Daoy (cell line): ENCODE measurements at regions not wholly inside any gene's neighbourhood (a gene's known extent, or its start where the extent isn't known, plus 50 kb on each side); places are given as distances from the start of the nearest gene placed in this dataset.

Experiments used
- DNase-seq: peaks from one replicate; pipeline ENCODE4 v3.0.0-alpha.2; 2015; ENCODE audit warnings: low read depth

DNA sequence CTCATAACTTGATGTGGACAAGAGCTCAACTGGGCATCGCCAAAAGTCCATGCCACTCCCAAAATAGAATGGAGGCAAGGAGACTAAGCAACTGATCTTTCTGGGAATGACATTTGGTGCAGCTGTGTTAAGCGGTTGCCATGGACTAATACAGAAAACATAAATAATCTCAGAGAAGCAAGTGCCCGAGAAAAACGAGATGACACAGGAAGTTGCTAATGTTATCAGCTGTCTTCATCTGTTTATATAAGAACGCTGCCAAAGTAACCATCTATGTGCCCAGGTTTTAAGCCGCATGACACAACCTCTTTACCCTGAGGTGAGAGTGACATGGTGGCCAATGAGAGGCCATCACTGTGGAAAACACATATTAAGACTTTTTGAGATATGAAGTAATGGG is 54.9 kb upstream of the SACS start:
- peak; percentile 59 for DNase-seq

DNA sequence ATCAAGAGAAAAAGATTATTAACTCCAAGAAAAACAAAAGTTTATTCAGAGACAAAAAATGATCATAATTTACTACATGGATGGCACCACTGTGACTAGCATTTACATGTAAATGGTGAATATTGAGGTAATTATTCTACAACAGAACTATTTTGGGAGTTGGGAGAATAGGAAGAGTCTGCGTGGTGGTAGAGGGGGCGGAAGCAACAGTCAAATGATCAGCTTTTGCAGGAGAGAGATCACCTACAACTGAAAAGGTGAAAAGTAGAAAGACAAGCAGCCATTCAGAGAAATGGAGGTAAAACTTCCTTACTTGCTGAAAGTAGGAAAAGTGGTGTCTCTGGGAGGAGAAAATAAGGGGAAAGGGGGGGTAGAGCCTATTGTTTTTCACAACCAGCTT is 62.8 kb upstream of the SACS start:
- DNase-seq, result no peak

DNA sequence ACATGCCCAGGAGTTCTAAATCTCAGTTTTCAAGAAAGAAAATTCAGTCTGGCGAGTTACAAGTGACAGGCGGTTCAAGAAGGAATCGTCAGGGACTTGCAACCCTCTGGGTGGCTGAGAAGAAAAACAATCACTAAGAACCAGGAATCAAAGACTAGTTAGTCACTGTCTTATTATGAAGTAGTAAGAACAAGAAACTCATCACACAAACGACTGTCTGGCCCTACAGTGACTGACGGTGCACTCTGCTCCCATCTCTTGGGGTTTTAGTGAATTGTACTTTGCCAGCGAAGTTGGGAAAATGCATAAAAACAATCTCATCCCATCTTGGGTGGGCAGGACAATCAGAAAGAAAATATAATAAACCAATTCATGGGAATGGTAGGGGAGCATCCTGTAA is 63.7 kb upstream of the SACS start:
- no peak for DNase-seq

DNA sequence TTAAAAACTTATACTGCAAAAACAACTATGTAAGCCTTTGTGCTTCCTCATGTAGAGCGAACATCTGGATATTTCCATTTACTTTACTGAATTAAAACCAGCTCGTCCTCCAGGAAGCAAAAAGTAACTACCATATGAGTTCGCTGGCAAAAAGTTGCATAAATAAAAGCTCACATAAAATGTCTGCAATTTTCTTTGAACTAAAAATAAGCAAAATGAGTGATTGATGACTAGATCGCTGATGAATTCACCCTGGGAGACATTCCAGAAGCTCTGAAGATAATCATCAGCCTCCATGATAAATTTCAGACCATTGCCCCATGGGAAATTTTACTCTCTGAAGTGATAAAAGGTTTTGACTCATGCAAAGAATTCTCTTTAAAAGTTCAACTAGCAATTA is 67.3 kb upstream of the SACS start:
- DNase-seq, result peak; percentile 61

DNA sequence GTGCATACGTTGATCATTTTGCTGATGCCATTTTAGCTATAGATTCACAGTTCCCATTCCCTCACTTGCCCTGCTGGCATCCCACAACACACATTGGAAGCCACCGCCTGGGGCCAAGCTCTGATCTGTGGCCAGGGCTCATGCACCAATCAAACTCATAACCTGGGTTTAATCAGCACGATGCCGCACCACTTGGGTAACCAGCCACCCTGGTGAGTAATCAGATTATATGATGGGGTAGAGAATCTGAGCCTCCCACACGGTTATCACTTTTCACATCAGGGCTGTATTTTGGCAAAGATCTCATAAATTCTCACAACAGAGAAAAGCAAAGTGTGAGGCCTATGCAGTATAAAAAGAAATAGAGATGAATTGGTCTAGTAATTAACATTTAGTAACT is 66.0 kb upstream of the TNFRSF19 start:
- peak; percentile 83 for DNase-seq

DNA sequence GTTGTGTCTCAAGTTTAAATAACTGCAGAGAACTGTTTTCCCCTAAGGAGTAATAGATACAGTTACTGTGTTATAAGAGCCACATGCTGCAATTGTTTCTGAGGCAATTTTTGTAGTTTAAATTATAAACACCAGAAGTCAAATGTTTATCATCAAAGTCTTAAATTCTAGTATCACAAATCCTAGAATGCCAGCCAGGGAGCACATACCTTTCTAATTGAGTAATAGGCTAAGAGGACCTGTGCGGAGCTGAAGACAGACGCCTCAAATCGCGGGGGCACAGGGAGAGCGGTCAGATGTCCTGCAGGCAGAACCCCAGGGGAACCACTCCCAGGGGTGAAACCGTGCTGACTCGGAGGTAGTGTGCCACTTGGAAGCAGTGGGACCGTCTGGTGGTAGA is 65.2 kb upstream of the TNFRSF19 start:
- peak; percentile 57 for DNase-seq

DNA sequence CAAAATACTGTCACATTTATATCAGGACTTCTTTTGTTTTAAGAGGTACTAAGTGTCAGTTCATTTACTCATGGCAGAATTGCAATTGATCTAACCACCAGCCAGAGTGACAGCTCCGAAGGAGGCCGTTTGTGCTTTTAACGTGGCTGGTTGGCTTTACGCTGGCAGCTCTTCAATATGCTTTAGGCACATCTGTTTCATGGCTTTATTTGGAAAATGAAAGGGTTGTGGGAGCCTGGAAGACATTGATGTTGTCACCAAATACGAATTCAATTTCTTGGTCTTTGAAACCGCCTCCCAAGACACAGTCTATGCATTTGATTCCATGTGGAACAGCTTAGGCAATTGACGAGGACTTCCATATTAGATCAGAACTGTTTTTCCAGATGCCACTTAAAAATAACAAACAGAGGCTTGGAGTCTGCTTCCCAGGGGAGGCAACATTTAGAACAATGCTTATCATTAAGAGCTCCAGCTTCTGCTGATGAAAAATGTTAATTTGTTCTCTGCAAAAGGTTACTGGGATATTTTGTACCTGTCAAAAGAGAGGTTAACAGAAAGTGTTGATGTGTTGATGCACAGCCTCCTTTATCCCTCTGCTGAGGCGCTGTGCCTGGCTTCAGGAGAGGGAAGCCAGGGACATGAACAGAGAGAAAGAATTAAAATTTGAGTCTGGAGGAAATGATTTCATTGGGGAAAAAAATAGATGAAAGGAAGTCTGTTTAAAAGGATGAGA is 64.0 kb upstream of the TNFRSF19 start:
- DNase-seq, result peak; percentile 41

DNA sequence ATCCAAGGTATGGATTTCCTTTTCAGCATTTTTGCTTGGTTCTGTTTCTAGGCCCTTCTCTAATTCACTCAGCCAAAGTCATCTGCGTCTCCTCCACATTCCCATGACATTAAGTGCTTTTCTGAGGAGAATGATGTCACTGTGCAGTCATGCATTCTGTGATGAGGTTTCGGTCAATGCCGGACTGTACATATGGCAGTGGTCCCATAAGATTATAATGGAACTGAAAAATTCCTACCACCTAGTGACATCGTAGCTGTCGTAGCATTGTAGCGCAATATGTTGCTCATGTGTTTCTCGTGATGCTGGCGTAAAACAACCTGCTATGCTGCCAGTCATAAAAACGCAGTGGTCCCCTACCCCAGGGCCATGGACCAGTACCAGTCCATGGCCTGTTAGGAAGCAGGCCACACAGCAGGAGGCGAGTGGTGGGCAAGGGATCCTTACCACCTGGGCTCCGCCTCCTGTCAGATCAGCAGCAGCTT is 63.4 kb upstream of the TNFRSF19 start:
- DNase-seq, result peak; percentile 59

DNA sequence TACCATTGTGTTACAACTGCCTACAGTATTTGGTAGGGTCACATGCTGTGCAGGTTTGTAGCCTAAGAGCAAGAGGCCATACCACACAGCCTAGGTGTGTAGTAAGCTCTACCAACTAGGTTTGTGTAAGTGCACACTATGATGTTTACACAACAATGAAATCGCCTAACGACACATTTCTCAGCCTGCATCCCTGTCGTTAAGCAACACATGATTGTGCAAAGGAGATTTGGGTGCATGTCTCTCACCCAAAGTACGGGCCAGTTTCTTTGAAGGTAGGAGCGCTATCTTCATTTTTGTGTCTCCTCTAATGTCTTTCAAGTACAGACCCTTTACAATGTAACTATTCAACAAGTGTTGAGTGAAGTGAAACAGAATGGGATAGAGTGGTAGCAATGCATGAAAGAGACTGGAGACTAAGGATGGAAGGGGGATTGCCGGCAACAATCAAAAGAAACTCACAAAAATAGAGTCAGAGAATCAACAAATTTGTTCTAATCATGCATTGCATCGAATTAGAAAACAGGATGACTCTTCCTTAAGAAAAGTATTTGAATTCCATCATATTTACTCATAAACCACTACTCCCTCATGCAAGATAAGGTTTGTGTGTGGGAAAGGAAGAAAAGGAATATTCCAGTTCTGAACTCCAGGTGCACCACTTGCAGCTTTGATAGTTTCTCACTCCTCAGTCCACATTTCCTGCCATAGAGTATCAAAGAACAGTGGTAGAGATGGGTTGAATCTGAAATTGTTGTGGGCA is 60.2 kb upstream of the TNFRSF19 start:
- DNase-seq, result peak; percentile 52

DNA sequence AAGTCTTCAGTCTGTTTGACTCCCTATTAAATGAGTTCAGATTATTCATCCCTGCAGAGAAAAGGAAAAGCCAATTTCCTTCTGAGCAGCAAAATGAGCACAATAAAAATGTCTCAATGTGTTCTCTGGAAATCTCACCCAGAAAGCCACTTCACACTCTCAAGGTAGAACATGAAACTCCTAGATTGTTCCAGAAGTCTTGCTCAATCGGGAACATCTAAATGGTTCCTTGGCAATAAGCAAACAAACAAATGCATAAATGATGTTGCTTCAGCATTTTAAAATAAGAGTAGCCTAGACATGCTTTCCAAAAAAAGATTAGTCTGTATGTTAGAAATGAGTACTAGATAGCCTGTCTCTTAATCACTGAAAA is 59.7 kb upstream of the TNFRSF19 start:
- no peak for DNase-seq

DNA sequence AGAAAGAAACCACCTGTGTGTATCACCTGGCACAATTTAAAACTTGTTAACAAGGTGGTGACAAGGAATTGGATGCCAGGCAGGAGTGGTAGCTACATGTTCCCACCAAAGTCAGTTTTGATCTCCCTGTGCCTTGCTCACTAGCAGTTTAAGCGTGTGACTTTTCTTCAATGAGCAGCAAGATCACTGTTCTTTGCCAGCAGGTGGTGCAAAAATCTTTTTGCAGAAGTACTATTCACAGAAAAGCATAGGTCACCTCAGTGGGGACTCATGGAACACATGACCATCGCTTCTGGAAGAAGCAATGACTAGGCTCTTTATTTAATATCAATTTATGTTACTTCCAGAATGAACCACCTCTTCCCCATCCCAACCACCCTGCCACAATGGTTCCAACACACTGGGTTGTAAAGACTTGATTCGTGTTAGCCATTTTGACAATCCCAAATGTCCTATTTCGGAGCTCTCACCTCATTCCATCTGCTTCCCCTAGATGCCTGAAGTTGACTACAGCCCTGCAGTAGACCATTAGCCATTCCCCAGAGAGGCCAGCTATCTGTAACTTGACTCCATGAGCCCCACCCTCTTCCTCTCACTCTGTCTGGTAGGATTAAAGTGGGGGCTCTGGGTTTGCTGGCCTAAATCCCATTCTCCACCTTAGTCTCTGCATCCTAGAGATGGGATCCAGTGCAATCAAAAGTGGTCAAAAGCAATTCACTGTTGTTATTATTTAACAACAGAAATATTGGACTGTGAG is 59.1 kb upstream of the TNFRSF19 start:
- no peak for DNase-seq

DNA sequence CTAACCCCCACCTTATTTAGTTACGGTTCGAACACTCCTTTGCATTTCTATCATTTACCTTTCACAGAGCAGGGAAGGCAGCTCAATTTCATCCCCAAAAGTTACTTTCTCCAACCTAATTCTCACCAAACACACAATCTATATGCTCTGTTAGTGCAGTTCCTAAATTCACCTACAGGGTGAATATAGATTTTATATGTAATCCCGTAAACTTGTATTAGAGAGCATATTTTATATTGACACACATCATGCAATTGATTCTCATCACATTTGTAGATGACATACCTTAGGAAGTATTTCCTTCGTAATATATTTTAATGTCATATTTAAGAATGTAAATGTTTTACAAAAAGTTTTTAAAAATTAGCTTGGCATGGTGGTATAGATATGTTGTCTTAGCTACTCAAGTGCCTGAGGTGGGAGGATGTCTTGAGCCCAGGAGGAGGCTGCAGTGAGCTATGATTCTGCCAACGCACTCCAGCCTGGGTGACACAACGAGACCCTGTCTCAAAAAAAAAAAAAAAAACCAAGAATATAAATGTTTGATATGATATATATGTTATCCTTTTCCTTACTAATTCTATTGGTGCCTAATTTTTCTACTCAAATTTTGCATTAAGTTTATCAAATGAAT is 57.3 kb upstream of the TNFRSF19 start:
- DNase-seq, result no peak

DNA sequence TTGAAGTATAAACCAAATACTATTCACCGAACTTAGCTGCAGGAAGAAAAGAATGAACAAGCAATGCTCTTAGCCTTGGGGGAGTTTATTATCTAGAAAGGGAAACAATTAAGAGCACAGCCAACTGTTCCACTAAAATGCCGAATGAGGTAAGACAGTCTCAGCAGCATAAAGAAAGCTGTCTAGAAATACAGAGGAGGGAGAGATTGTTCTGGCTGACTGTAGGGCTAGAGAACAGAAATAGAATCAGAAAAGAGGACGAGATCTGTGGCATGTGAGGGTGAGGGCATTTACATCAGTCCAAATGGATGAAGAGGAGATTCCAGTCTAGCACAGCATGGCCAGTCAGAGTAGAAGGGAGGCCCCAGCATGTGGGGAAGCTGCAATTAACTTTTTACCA is 56.8 kb upstream of the TNFRSF19 start:
- DNase-seq, result no peak

DNA sequence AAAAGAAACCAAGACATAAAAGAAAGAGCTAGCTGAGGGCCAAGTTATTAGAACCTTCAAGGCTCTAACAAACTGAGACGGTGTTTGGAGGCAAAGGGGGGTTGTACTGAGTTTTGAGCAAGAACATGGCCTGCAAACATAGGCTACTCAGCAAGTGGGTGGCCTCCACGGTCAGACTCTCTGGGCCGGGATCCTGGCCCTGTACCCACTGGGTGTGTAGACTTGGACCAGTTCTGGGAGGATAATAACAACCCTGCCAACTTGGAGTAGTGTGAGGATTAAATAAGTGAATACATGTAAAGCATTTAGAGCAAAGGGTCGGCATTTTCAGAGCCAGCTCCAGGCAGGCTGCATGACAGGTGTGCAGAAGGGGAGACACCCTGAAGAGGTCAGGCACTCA is 56.1 kb upstream of the TNFRSF19 start:
- DNase-seq, result no peak

DNA sequence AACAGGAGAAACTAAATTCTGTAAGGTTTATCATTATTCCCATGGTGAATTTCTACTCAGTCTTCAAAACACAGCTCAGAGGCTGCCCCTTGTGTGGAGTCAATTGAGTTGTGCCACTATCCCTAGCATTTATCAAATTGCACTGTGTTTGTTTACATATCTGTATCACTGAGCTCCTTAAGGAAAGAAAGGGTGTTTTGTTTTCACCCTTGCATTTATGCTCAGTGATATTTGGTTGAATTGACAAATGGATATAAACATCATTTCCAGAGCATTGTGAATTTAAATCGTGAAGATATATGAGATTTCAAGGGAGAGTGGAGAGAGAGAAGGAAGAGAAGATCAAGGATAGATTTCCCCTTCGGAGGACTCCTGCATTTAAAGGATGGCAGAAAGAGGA is 55.1 kb upstream of the TNFRSF19 start:
- DNase-seq, result no peak

DNA sequence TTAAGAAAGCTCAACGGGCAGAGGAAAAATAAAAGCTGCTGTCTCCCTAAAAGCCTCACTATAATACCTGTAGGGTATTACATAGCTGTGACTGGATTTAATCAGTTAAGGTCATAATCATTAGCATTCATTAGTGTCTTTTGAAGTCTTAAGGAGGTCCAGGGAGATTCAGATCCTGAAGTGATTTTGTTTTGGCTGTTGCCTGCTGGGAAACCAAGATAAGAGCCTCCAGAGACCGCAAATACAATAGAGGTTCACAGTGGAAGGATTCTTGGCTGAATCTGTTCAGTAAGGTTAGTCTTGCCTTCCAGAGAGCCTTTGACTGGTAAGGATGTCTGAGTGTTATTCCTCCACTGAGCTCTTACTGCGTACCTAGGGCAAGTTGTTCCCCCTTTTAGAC is 54.0 kb upstream of the TNFRSF19 start:
- no peak for DNase-seq

DNA sequence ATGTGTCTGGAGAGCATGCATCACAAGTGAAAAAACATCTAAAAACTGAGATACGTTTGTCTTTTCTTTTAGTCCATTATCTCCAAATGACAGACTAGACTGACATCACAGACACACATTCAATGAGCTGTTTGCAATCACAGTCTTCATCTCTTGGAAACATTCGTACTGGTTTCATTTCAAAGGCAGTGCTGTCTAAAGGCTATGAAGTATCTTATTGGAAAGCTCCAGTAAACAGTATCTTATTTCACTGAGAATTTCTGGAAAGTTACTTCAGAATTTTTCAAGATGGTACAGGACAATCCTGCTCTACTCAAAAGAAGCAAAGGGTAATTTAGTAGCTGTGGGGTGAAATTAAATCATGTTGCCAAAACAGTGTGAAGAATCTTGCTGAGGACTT is 53.5 kb upstream of the TNFRSF19 start:
- no peak for DNase-seq

DNA sequence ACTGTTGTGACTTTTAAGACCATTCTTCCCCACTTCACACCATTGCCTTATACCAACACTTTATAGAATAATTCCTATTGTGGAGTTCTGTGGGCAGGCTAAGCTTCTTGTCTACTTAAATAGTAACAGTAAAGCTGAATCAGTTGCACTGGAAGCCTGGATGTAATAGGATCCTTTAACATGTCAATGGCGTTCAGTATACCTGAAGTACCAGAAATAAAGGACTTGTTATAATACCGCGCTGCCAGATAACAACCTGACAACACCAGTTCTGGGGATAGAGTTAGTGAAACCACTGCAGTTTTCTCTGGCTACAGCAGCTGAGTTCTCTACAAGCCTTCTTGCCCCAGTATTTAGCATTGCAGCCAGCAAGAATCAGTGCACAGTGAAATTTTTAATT is 52.0 kb upstream of the TNFRSF19 start:
- DNase-seq, result no peak
